NCI-H128 (cell line): ENCODE measurements at regions not wholly inside any gene's neighbourhood (a gene's known extent, or its start where the extent isn't known, plus 50 kb on each side); places are given as distances from the start of the nearest gene placed in this dataset.

Experiments used
- DNase-seq: peaks from one replicate; lab custom pipeline; 2025; ENCODE audit not compliant: unreplicated experiment; lab: John Stamatoyannopoulos, UW

DNA sequence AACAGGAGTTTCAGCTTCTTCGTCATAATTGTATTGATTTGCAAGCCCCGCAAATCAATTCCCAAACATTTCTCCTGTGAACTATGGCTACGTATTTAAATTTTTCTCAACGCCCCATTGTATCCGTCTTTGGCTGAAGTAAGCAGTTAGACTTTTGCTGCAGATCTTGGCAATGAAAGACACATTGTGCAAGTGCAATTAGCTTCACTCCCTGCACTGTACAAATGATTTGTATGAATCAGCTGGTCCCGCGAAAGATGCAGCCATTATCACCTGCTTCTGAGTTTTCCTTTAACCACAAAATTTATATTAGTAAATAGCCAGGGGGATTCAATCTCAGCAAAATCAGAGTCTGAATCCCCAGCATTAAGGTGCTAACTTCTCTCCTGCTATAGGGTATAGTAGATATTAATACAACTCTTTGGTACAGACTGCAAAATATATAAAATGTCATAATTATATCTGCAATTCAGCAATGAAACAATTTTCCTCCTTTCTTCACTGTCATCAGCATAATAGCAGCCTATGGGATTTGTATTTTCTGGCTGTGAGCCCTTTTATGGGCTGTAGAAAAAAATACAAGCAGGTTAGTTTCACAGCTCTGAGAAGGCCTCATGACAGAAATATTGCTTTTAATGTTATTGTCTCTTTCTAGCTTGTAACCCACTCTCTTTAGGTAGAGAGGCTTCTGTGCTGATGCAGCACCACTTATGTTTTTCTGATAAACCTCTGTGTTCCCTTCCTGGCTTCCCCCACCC is 68.4 kb upstream of the SMARCA2 start:
- DNase-seq: no peak

DNA sequence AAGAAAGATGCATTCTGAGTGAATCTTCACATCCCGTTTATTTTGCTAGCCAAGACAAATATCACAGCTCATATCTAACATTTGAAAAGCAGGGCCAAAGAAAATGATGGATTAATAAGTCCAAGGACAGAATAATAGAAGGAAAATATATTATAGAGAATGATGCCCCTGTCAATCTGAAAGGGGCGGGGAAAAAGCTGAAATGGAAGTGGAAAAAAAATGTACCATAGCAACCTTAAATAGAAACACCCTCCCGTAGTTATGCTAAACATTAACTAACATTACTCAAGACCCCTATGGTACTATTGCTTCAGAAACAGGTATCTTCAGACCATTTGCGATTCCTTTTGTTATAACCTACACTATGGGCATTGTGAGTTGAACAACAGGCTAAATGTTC is 67.7 kb upstream of the SMARCA2 start:
- DNase-seq: no peak

DNA sequence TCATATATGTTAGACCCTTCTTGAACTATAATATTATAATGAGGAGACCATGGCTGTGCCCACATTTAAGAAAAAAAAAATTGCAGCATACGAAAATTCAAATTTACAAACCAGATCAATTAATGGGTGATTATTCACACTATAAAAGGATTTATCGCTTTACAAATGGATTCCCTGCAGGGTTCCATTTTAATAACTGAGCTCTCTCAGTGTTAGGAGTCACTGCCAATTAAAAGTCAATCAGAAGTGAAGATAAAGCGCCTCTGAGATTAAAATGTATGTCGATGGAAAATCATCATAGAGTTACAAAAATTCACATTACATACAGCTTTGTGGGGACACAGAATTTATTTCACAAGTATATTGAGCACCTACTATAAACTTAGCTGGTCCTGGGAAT is 66.6 kb upstream of the SMARCA2 start:
- DNase-seq: no peak

- DNase-seq: no peak
Observed at GRCh38 chr9:1951446-1951845, 63.7 kb upstream of the SMARCA2 start.

GRCh38 chr9:1952001-1952400 is 63.1 kb upstream of the SMARCA2 start:
- DNase-seq: no peak

- no peak for DNase-seq
Observed at GRCh38 chr9:1954238-1954637, 60.9 kb upstream of the SMARCA2 start.

- no peak for DNase-seq
Observed at GRCh38 chr9:1956958-1957357, 58.2 kb upstream of the SMARCA2 start.

- no peak for DNase-seq
Observed at GRCh38 chr9:1957856-1958255, 57.3 kb upstream of the SMARCA2 start.

GRCh38 chr9:1959371-1959770 is 55.8 kb upstream of the SMARCA2 start:
- no peak for DNase-seq

- DNase-seq: no peak
Observed at GRCh38 chr9:1960342-1961042, 54.7 kb upstream of the SMARCA2 start.

GRCh38 chr9:1962122-1962521 is 53.0 kb upstream of the SMARCA2 start:
- no peak for DNase-seq

DNA sequence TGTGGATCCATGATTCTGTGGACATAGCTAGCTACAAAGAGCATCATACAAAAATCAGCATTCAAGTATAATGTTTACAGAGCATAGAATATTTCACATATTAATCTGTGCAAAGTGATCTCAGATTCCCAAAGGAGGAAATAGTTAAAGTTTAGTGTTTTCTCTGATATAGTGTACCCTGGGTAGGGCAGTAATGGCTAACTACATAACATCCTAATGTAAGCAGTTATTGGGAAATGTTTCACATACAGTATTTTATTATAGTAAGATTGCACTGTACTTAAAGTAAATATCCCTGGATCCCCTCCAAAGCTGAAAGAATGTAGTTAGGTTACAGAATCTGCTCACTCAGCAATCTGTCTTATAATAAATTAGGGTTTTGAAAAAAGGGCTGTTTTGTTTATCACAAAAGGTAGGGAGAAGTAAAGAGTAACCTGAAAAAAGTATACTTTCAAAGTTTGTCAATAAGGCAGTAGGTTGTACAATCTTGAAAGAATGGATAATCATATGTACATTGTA is 52.5 kb upstream of the SMARCA2 start:
- no peak for DNase-seq

- no peak for DNase-seq
Observed at GRCh38 chr9:1964093-1964492, 51.1 kb upstream of the SMARCA2 start.
